Liver (tissue), 3 donors: ENCODE measurements at regions not wholly inside any gene's neighbourhood (a gene's known extent, or its start where the extent isn't known, plus 50 kb on each side); places are given as distances from the start of the nearest gene placed in this dataset.

Experiments used
- ATF3 ChIP-seq: IDR thresholded peaks from 2 replicates; pipeline ENCODE4 v1.6.1; 2016; ENCODE audit warnings: antibody characterized with exemption
- CTCF ChIP-seq: fragments of 150-350 bp; IDR thresholded peaks from 2 replicates; pipeline ENCODE4 v1.5.1; 2017; ENCODE audit warnings: improper control_type of control experiment, low read depth, low read length; ENCODE audit not compliant: missing input control
- FOXA1 ChIP-seq: IDR thresholded peaks from 2 replicates; pipeline ENCODE4 v1.6.1; 2016; ENCODE audit warnings: antibody characterized with exemption
- GABPA ChIP-seq, 2 donors: IDR thresholded peaks in 1 of 2; conservative IDR thresholded peaks in 1 of 2; 2 replicates each; pipeline ENCODE4 v1.6.1; 2016; ENCODE audit warnings: antibody characterized with exemption in 2 of 2, mild to moderate bottlenecking in 1 of 2, moderate library complexity in 1 of 2
- JUND ChIP-seq, 2 donors: IDR thresholded peaks; 2 replicates each; pipeline ENCODE4 v1.6.1; 2016; ENCODE audit warnings: antibody characterized with exemption in 2 of 2
- MAX ChIP-seq: IDR thresholded peaks from 2 replicates; pipeline ENCODE4 v1.6.1; 2016; ENCODE audit warnings: antibody characterized with exemption
- RAD21 ChIP-seq, 2 donors: IDR thresholded peaks; 2 replicates each; pipeline ENCODE4 v1.6.1; 2016; ENCODE audit warnings: antibody characterized with exemption in 2 of 2, mild to moderate bottlenecking in 2 of 2
- REST ChIP-seq: IDR thresholded peaks from 2 replicates; pipeline ENCODE4 v1.6.1; 2016; ENCODE audit warnings: antibody characterized with exemption, mild to moderate bottlenecking
- RXRA ChIP-seq, 2 donors: IDR thresholded peaks; 2 replicates each; pipeline ENCODE4 v1.6.1; 2017 to 2018; ENCODE audit warnings: antibody characterized with exemption in 2 of 2, mild to moderate bottlenecking in 1 of 2
- SP1 ChIP-seq: IDR thresholded peaks from 2 replicates; pipeline ENCODE4 v1.6.1; 2018; ENCODE audit warnings: antibody characterized with exemption, mild to moderate bottlenecking
- YY1 ChIP-seq: IDR thresholded peaks from 2 replicates; pipeline ENCODE4 v1.6.1; 2016; ENCODE audit warnings: antibody characterized with exemption, mild to moderate bottlenecking
- ZBTB33 ChIP-seq: IDR thresholded peaks from 2 replicates; pipeline ENCODE4 v1.6.1; 2016; ENCODE audit warnings: antibody characterized with exemption
- donor health status: healthy.
- donor health status: healthy.

- TF ChIP-seq CTCF (no peak), REST (no peak), ZBTB33 (no peak), MAX (no peak), GABPA (IDR thresholded peaks at IDR 0.05 in 1 of 2, conservative IDR thresholded peaks at IDR 0.05 in 1 of 2) (no peak), RAD21 (IDR thresholded peaks at IDR 0.05) (no peak), FOXA1 (no peak), YY1 (no peak), RXRA (IDR thresholded peaks at IDR 0.05) (no peak), ATF3 (no peak), SP1 (no peak), JUND (IDR thresholded peaks at IDR 0.05) (no peak)
These were observed 375.2 kb upstream of the CTSO start for GRCh38 chr4:156328882-156329281.
